ENCODE measurements at regions not wholly inside any gene's neighbourhood (a gene's known extent, or its start where the extent isn't known, plus 50 kb on each side); places are given as distances from the start of the nearest gene placed in this dataset.
"Not testable (repeated sequence)": the region's sequence is repeated elsewhere in the genome, so short reads cannot be mapped to it uniquely, and the experiment has no call there.

- not testable (repeated sequence) for TF ChIP-seq CTCF, POLR2A (IDR thresholded peaks at IDR 0.05)
Observed at GRCh38 chr2:91658336-91658735, 2966.9 kb downstream of the RPIA start.
